GM21447 (cell line): ENCODE measurements at regions not wholly inside any gene's neighbourhood (a gene's known extent, or its start where the extent isn't known, plus 50 kb on each side); places are given as distances from the start of the nearest gene placed in this dataset.

Source experiments
- ATAC-seq: cut with Tn5 transposase; IDR thresholded peaks from one replicate; pipeline ENCODE4 v1.9.1; 2021; ENCODE audit not compliant: unreplicated experiment

GRCh38 chr6:156027248-156027626 lies 571.6 kb upstream of the NOX3 start:
- no peak for ATAC-seq

DNA sequence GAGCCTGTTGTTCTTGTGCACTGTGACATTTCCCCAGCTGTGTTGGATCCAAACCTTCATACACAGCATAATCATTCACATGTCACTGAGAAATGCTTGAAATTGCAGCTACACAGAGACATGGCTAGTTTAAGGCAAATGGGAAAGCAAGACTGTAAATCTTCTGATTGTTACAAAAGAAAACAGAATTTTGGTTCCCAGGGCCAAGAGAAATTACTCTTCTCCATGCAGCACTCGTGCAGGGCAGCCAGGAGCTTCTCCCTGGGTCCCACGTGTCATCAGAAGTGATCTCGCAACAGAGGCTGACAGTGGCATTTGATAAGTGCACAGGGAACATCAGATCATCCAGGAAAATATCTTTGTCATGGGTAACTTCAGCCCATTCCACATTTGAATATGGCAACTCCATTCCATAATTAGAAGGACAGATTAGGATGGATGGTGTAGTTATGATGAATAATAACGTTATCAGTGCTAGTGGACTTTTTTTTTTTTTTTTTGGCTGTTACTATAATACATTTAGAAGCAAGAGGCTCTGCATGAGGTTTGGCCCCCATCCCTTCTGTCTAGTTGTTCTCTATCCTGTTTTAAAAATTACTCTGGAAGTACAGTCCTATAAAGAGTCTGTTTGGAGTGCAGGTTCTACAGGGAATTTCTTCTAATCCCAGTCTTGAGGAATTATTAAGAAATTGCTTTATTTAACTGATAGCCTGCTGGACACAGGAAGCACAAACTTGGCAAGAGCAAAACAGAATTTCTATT lies 571.0 kb upstream of the NOX3 start:
- no peak for ATAC-seq

DNA sequence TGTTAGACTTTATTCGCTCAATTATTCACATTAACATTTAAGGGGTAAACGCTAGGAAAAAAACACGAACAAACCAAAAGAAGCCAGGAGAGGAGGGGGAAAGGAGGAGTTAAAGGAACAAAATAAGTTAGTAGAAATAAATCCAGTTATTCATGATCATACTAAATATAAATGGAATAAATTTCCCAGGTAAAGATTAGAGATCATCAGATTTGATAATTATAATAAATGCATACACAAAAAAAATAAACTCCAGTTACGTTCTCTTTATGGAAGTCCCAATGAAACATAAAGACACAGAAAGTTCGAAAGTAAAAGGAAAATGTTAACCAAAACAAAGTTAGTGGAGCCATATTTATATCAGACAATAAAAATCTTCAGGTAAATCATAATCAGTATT lies 568.7 kb upstream of the NOX3 start:
- no peak for ATAC-seq

GRCh38 chr6:156021746-156022396 lies 566.2 kb upstream of the NOX3 start:
- no peak for ATAC-seq

DNA sequence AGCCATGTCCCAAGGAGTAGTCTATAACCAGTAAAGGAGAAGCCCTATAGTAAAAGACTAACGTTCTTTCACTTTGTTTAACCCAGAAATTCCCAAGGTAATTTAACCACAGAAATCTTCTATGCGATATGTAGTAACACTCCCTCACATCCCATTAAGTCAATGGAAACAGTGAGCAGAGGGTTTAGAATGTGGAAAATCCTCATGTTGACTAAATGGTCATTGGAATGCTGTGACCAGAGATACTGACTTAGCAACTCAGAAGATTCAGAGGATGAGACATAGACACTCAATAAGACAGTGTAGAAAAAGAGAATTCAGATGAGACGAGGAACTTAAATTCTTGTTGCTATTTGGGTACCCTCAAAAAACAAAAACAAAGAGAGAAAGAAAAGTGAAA lies 562.2 kb upstream of the NOX3 start:
- ATAC-seq = no peak

GRCh38 chr6:156016186-156016976 lies 560.7 kb upstream of the NOX3 start:
- ATAC-seq = no peak

- ATAC-seq = no peak
Observed at GRCh38 chr6:156013155-156013554, 557.5 kb upstream of the NOX3 start.

DNA sequence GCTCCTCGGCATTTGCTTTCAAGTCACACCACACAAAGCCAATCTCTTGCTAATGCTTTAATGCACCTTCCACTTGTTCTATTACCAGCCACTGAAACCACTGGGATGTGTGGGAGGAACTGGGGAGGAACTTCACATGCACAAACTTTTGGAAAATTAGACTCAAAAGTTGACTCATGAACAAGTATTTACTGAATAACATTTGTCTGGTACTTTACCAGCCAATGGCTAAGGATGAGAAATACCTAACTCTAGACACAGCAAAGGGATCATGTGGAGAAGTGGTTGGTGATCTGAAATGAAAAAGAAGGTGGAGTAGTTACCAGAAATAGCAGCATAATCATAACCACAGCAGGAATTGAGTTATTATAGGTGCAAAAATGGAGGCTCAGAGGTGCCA lies 554.0 kb upstream of the NOX3 start:
- ATAC-seq = no peak

DNA sequence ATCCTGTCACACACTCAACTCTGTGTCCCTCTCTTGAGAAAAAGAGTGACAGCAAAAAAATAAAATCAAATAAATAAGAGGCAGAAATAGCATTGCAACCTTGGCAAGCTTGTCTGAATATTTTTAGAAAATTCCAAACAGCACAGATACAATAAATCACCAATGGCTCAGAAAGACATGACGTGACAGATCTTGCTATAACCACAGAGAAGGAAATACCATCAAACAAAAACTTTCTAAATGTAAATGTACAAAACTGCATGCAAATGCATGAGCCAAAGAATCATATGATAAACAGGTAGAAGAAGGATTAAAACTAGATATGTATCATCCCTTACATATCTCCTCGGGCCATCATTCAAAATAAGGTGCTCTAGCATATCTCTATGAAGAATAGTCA lies 549.2 kb upstream of the NOX3 start:
- no peak for ATAC-seq

DNA sequence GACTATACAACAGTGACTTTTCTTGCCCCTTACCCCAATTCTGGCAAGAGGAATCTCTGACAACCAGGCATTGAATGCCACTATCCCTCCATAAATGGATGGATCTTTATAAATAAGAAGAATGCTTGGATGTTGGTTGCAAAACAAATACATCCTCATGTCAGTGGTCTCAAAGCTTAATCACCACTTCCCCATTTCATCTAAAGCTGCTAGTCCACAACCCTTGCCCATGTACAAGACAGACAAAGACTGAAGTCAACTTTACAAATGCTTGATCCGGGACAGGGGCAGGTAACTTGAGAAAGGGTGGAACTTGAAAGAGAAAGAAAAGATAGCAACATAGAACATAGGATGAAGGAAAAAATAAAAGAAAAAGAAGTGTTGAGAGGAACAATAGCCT lies 540.5 kb upstream of the NOX3 start:
- no peak for ATAC-seq

- ATAC-seq = no peak
Observed at GRCh38 chr6:155995281-155995680, 539.6 kb upstream of the NOX3 start.

DNA sequence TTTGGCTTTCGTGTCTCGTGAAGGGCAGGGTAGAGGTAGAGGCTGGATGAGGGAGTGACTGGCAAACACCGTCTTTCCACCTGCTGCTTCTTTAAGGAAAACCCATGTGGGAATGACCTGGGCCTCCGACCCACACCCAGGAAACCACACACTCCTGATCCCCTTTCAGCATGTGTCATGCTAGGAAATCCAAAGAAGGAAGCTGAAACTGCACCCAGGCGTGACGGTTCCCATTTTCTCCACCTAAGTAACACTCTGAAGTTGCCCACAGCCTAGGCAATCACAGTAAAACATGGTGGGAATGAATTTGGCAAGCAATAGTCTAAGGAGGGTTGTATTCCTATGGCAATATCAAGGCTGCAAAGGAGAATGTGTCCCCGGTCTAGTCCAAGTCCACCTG lies 538.4 kb upstream of the NOX3 start:
- no peak for ATAC-seq

DNA sequence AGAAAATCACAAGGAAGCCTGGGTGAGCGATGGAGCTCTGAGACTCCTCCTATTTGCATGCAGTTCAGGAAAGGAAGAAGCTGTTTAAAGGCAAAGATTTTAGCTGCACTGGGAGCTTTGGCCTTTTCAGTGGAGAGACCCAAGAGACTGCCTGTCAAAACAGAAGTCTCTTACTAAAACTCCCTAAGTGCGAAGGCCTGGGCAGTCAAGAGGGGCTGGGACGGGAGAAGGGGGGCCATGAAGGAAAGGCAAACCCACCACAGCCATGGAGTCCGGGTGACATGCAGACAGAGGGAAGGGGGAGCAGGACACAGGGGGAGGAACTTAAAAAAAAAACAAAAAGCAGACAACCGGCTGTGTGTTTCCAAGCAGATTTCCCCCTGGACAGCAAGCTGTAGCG lies 537.6 kb upstream of the NOX3 start:
- no peak for ATAC-seq

GRCh38 chr6:155985660-155986138 lies 530.1 kb upstream of the NOX3 start:
- no peak for ATAC-seq

GRCh38 chr6:155980768-155981079 lies 525.1 kb upstream of the NOX3 start:
- ATAC-seq = no peak

DNA sequence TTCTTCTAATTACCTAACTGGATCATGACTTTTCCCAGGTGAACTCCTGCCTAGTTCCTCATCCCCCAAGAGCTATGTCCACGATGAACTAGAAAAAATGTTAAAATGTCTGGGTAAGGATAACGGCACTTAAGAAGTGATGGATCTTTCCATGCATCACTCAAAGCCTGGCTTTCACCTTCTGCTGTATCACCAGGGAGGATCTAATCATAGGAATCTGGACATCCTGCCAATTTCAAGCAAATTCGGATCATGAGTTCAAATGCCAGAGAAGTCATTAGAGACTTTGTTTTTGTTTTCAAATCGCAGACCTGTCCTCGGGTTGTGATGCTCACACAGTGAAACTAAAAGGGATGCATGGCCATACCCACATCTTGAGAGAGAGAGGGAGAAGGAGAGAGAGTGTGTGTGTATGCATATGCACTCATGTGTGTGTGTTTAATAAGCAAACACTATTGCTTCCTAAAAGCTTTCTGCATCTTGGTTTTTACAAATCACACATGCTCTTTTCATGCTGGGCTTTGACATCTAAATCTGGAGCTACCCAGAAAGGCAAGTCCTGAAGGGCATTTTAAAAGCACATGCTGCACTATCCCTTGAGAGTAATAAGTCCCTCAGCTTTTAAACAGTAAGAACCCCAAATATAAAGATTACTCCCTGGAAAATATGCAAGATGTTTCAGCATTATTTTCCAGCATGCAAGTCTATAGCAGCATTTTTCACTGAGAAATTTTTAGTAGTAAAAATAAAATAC lies 524.6 kb upstream of the NOX3 start:
- no peak for ATAC-seq

GRCh38 chr6:155975506-155975905 lies 519.9 kb upstream of the NOX3 start:
- no peak for ATAC-seq

DNA sequence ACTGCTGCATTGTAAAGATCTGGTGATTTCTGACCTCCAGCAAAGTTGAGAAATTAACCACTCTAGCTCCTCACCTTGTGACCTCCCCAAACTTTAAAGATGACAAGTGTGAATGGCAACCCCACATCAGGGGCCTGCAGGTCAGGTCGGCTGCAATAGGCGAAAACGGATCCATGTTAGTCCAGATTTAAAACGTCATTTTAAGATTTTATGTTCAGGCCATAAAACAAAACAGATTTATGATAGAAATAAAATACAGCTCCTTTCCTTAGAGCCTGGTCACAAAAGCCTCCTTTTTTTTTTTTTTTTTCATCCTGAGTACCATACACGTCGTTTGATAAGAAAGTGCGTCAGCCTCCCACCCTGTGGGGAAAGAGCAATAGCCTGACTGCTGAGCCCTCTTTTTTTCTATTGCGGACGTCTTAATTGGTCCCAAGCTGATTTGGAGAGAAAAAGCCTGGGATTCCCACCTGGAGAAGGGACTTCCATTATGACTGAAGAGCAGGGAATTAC lies 519.2 kb upstream of the NOX3 start:
- no peak for ATAC-seq

- no peak for ATAC-seq
Observed at GRCh38 chr6:155974359-155974758, 518.7 kb upstream of the NOX3 start.

- no peak for ATAC-seq
Observed at GRCh38 chr6:155970876-155971708, 515.5 kb upstream of the NOX3 start.
